Epithelial cell of esophagus (primary cell): ENCODE measurements at regions not wholly inside any gene's neighbourhood (a gene's known extent, or its start where the extent isn't known, plus 50 kb on each side); places are given as distances from the start of the nearest gene placed in this dataset.
A peak's percentile ranks its signal among the peaks of the same experiment; 100 is the strongest.

Experiments used
- DNase-seq: peaks from one replicate; pipeline ENCODE4 v3.0.0; 2010; ENCODE audit warnings: low read depth
- H3K4me3 ChIP-seq: 2 replicates; pipeline ENCODE4 v1.5.1; 2011; ENCODE audit warnings: mild to moderate bottlenecking, low read length, control low read depth
- CTCF ChIP-seq: IDR thresholded peaks from 2 replicates; pipeline ENCODE4 v1.5.1; 2011; ENCODE audit warnings: low read depth, mild to moderate bottlenecking, low read length, control low read depth, inconsistent platforms; ENCODE audit not compliant: insufficient read depth; ENCODE audit errors: missing control alignments

GRCh38 chr7:130939321-130940095, 205.5 kb upstream of the KLF14 start:
- DNase-seq: no peak
- peak overlapping the region; percentile 4 for H3K4me3 ChIP-seq
- peak; percentile 17 for TF ChIP-seq CTCF

DNA sequence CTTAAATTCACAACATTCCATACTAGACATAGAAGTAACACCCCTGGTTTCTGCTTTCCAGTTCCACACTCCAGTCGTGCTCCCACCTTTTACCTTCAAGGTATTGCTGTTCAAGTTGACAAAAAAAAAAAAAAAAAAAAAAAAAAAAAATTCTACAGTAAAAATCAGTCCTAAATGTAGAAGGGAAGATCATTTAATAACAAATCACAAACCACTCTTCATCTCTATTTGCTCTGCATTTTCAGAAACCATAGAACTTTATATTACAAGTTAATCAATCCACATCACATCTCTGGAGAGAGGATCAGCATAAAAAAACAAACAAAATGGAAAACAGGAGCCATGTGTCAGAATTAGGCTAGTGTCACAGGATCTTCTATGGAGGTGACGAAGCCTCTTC, 206.3 kb upstream of the KLF14 start:
- TF ChIP-seq CTCF: no peak
- DNase-seq: no peak
- H3K4me3 ChIP-seq: peak overlapping the region; percentile 67

DNA sequence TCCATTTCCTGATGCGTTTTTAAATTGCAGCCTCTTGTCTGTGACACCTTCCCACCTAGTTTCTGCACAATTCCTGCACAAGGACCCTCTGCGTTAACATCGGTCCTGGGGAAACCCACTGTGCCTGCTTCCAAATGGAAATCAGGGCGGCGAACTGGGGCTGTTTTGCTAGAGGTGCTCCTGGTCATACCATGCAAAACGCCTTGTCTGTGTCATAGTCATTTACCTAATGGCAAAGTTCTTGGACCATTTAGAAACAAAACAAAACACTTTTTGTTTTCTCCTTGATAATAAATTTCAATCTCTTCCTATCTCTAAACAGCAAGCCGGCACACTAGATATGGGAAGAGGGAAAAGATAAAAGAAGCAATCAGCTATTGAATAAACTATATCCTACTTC, 206.9 kb upstream of the KLF14 start:
- no peak for DNase-seq
- TF ChIP-seq CTCF: no peak
- peak overlapping the region; percentile 67 for H3K4me3 ChIP-seq

GRCh38 chr7:130941322-130942210, 207.6 kb upstream of the KLF14 start:
- H3K4me3 ChIP-seq: peak overlapping the region; percentile 67
- no peak for TF ChIP-seq CTCF
- DNase-seq: peak; percentile 67

DNA sequence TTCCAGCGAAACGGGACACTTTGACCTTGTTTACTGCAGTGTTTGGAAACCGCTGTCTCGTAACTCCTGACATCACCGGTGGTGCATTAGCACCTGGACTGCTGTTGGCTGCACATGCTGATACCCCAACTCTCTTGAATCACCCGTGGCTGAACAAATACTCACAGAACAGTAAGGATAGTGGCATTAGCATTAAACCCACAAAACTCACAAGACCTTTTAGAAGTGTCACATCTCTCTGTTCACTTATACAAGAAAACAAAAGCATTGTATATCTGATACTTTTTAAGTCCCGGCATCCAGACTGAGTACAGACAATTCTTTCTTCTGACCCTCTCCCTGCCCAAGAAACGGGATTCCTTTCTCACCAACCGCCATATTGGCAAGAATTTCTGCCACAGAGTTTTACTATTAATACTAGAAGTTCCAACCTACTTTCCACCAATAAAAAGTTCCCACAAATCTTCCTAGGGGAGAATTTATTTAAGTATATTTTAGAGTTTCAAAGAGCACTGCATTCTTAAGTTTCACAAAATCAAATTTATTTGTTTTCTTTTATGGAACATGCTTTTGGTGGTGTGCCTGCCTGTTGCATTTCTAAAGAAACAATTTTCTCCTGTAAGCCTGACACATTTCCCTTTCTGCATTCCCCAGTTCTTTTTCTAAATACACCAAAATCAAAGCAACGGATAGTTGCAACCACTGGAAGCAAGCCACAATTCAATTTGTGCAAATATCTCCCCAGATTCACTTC, 208.4 kb upstream of the KLF14 start:
- TF ChIP-seq CTCF: no peak
- peak overlapping the region; percentile 67 for H3K4me3 ChIP-seq
- DNase-seq: peak; percentile 85

DNA sequence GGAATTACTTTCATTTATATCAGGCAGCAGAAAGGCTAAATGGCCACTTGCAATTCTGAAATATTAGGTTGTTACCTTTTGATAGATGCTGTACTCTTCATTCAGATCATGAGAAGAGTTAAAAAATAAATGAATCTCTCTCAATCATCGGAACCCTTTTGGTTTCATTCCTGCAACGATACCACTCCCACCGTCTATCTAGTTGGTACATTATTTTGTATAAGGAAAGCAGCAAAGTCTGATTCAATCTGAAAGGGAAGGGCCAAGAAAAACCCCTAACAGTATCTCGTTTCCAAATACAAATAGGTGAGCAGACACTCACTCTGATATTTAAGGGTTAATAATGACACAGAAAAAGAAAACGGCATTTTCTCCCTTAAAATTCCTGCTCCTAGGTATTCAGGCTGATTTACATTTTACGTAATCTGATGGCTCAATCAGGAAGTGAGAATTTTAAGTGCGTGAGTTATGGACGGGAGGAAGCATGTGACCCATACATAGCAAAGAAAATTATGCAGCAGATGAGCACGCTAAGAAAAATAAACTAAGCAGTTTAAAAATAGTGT, 209.4 kb upstream of the KLF14 start:
- DNase-seq: peak; percentile 82
- TF ChIP-seq CTCF: no peak

More for the DNA sequence above, 209.4 kb upstream of the KLF14 start:
- peak overlapping the region; percentile 67 for H3K4me3 ChIP-seq
